ENCODE measurements at regions not wholly inside any gene's neighbourhood (a gene's known extent, or its start where the extent isn't known, plus 50 kb on each side); places are given as distances from the start of the nearest gene placed in this dataset.

GRCh38 chr15:98567951-98568350, 80.4 kb upstream of the IGF1R start:
- Histone ChIP-seq H3K27me3 (peaks cover 0 to 48% (median 25%) of the 10 kb centered on the region in 7 donors), H3K4me1 (no peaks in the 10 kb centered on the region), H3K9me3 (peaks cover 0 to 10% (median 0%) of the 10 kb centered on the region in 11 donors), H3K4me3 (no peak overlapping the region), H3K36me3 (no peaks in the 10 kb centered on the region), H3K27ac (no peak overlapping the region)
- WGBS, 2 donors, result 53 to 54% methylated on average over 7 of the region's 7 CpGs
- no peak for TF ChIP-seq CTCF (IDR thresholded peaks at IDR 0.05)
- intact Hi-C loops (cut with DNase I), result no loop called here
- ATAC-seq (peak in 1 of 8 donors; percentile 57), DNase-seq (no peak)

- TF ChIP-seq CTCF (IDR thresholded peaks at IDR 0.05), result peak in 5 of 9 donors; percentile 14 to 39 (median 28)
- 73 to 79% methylated on average over 3 of the region's 3 CpGs for WGBS, 2 donors
- no peak for ATAC-seq
- no peak for DNase-seq
- Histone ChIP-seq H3K4me1 (no peaks in the 10 kb centered on the region), H3K27ac (no peak overlapping the region), H3K9me3 (peaks cover 0 to 10% (median 0%) of the 10 kb centered on the region in 11 donors), H3K4me3 (no peak overlapping the region), H3K27me3 (peaks cover 0 to 52% (median 25%) of the 10 kb centered on the region in 7 donors), H3K36me3 (no peaks in the 10 kb centered on the region)
- intact Hi-C loops (cut with DNase I), result no loop called here
These were observed 79.8 kb upstream of the IGF1R start for GRCh38 chr15:98568382-98569017.

GRCh38 chr15:98570119-98570518, 78.2 kb upstream of the IGF1R start:
- Histone ChIP-seq H3K9me3 (peaks cover 0 to 10% (median 0%) of the 10 kb centered on the region in 11 donors), H3K36me3 (no peaks in the 10 kb centered on the region), H3K27me3 (peaks cover 0 to 67% (median 33%) of the 10 kb centered on the region in 7 donors), H3K27ac (no peak overlapping the region), H3K4me1 (no peaks in the 10 kb centered on the region), H3K4me3 (no peak overlapping the region)
- intact Hi-C loops (cut with DNase I), result no loop called here
- ATAC-seq (no peak), DNase-seq (no peak)
- 93 to 96% methylated on average over 3 of the region's 3 CpGs for WGBS, 2 donors
- TF ChIP-seq CTCF (IDR thresholded peaks at IDR 0.05), result no peak

GRCh38 chr15:98580572-98580971, 67.8 kb upstream of the IGF1R start:
- intact Hi-C loops (cut with DNase I), result loop anchor here in 1 of 10 donors (5.0 kb wide), 1 partner anchor 42 kb away; no protein-coding TSS in a partner anchor
- peaks cover 0 to 7% (median 0%) of the 10 kb centered on the region in 9 donors for H3K4me1 ChIP-seq
- ATAC-seq (peak in 2 of 8 donors; percentile 31 to 79), DNase-seq (no peak)
- WGBS, 2 donors, result 17 to 18% methylated on average over 11 of the region's 11 CpGs
- no peaks in the 10 kb centered on the region for H3K36me3 ChIP-seq
- H3K4me3 ChIP-seq, result no peak overlapping the region
- H3K27me3 ChIP-seq, result peaks cover 0 to 97% (median 71%) of the 10 kb centered on the region in 7 donors
- no peak for TF ChIP-seq CTCF (IDR thresholded peaks at IDR 0.05)
- H3K27ac ChIP-seq, result no peak overlapping the region
- H3K9me3 ChIP-seq, result no peaks in the 10 kb centered on the region

Measured in heart right ventricle (tissue), 16 donors.